ENCODE measurements at regions not wholly inside any gene's neighbourhood (a gene's known extent, or its start where the extent isn't known, plus 50 kb on each side); places are given as distances from the start of the nearest gene placed in this dataset.

DNA sequence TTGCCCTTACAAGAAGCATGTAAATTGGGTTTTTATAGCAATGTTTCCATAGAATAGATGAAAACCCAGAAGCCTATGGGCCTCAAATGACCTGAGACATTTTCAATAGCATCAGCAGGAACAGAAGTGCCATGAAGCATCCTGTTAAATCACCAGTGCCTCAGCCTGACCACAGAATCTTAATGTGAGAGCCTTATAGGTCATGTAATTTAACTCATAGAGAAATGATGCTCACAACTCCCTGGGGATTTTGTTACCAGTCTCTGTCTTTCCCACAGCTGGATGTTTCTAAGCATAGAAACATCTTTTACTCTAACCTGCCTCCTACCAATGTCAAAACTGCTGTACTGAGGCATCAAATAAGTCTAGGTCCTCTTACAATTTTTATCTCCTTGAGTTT, 295.8 kb upstream of the ACVR2A start:
- Mint-ChIP-seq H3K27me3 (ENCODE audit: insufficient read depth, low read depth, poor library complexity) (no peaks in the 10 kb centered on the region), H3K4me1 (peaks cover 4% of the 10 kb centered on the region), H3K4me3 (no peak overlapping the region), H3K9me3 (no peaks in the 10 kb centered on the region), H3K36me3 (ENCODE audit: low read depth) (no peaks in the 10 kb centered on the region), H3K27ac (no peak overlapping the region)
- Histone ChIP-seq H2AFZ (no peak overlapping the region), H3K27ac (ENCODE audit: low read depth) (no peak overlapping the region), H3F3A (replicated peaks; ENCODE audit: low read depth) (no peaks in the 10 kb centered on the region), H3K36me3 (ENCODE audit: insufficient read depth) (no peaks in the 10 kb centered on the region), H3K4me3 (no peak overlapping the region), H3K4me1 (ENCODE audit: insufficient read depth) (peaks cover 5% of the 10 kb centered on the region; the same call in 1 of the 2 replicates), H3K79me2 (replicated peaks; ENCODE audit: insufficient read depth) (no peaks in the 10 kb centered on the region), H3K27me3 (ENCODE audit: insufficient read depth) (no peaks in the 10 kb centered on the region), H3K9me2 (ENCODE audit: insufficient read depth) (peaks cover 23% of the 10 kb centered on the region), H4K20me1 (replicated peaks; ENCODE audit: insufficient read depth) (no peaks in the 10 kb centered on the region), H3K4me2 (no peak overlapping the region)
- ATAC-seq (no peak), DNase-seq (ENCODE audit: low spot score) (no peak)
- TF ChIP-seq ETS1 (IDR thresholded peaks at IDR 0.05) (no peak), ZNF462 (CRISPR knock-in tag; IDR thresholded peaks at IDR 0.05) (no peak), CTCF (conservative IDR thresholded peaks at IDR 0.05; ENCODE audit: low read depth in 2 of 2) (no peak), ZNF331 (CRISPR knock-in tag; IDR thresholded peaks at IDR 0.05; ENCODE audit: low read depth) (no peak), CREB1 (CRISPR knock-in tag; IDR thresholded peaks at IDR 0.05; ENCODE audit: low read depth) (no peak), EZH2phosphoT487 (IDR thresholded peaks at IDR 0.05; ENCODE audit: unreplicated experiment) (no peak)

Data from GM23338 (cell line).